ENCODE measurements at regions not wholly inside any gene's neighbourhood (a gene's known extent, or its start where the extent isn't known, plus 50 kb on each side); places are given as distances from the start of the nearest gene placed in this dataset.

DNA sequence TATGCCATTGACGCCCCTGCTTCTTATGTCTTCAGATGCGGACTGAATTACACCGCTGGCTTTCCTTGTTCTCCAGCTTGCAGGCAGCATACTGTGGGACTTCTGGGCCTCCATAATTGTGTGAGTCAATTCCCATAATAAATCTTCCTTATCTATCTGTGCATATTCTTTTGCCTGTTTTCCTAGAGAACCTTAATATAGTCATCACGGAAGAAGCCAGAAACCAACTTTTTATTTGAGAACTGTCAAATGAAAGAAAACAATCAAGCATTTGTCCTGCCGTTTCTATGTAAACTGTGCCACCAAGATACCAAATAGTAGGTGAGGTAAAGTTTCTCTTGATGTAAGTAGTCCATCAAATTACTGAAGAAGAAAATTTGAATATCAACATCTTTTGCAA is 51.8 kb upstream of the B3GALNT1 start:
- no peak for DNase-seq

DNA sequence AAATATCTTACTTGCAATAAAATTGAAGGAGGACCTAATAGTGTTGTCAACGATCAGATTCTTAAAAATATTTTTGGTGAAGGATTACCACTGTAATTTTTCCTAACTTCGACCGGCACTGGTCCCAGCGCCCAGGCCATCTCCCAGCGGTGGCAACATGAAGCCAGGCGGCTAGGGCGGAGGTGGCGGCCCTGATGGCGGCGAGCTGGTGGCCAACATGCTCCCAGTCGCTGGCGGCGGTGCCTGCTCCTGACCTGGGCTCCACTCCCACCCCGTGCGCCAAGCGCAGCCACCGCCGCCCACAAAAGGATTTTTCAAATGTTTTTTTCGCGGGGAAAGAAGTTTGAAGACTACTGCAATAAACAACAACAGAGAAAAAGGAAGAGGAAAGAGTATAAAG is 56.5 kb upstream of the B3GALNT1 start:
- DNase-seq, result no peak

DNA sequence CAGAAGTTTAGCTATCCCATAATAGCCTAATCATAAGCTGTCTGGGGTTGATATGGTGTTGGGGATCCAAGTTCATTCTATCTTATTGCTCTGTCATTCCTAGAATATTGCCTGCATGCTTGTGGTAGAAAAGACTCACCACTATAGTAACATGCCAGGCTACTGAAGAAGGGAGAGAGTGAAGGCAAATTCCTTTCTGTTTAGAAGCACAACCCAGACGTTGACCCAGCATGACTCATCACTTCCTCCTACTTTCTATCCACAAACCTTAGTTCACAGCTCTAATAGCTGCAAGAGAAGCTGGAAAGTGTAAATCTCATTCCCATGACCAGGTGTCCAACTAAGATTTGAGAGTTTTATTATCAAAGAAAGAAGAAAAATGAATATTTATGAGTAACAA is 57.8 kb upstream of the NMD3 start:
- DNase-seq, result peak in 2 of 3 donors; percentile 21 to 36

DNA sequence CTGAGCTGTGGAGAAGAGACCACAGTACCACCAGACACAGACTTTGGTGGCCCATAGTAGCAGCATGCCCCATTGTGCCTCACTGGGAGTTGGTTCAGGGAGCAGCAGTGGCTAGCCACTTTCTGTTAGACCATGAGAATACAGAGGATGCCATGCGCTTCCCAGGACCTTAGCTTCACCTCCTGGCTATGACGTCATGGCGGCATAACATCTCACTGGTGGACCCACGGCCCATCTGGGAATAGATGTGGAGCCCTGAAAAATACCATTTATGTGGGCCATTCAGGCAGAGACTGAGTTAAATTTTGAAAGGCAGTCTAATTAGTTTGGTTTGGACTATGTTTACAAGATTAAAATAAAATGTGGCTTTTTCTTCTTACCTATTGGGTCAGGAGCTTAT is 55.1 kb upstream of the NMD3 start:
- no peak for DNase-seq

DNA sequence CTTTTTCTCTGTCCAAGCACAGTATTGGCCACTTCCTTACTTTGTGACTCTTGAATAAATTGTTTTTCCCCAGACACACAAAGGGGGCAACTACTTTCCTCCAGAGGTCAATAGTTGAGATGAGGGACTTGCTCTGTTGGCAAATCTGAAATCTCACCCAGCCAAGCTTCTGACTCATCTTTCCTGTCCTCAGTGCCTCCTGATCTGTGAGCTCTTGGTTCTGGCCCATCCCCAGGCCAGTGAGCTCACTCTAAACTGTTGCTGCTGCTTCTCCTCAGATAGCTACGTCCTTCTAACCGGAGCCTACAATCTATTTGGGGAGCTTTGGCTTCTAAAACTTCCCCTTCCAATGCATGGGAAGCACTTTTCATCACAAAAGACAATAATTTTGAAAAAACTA is 50.0 kb upstream of the NMD3 start:
- peak; percentile 69 to 74 (median 69) for DNase-seq
